K562 (cell line): ENCODE measurements at regions not wholly inside any gene's neighbourhood (a gene's known extent, or its start where the extent isn't known, plus 50 kb on each side); places are given as distances from the start of the nearest gene placed in this dataset.

ENCODE experiments used
- CBFA2T2 ChIP-seq: fragments of 450-650 bp; conservative IDR thresholded peaks from 2 replicates; pipeline ENCODE4 v1.6.1; 2017; ENCODE audit warnings: mild to moderate bottlenecking
- CBX3 ChIP-seq, 2 experiments: IDR thresholded peaks; 1 replicate in 1 of 2; 2 replicates in 1 of 2; pipeline ENCODE4 v1.6.1; 2012; ENCODE audit warnings: inconsistent platforms in 2 of 2, low read length in 2 of 2, borderline replicate concordance in 1 of 2, control low read depth in 1 of 2
- CLOCK ChIP-seq: fragments of 250-450 bp; sonication (Bioruptor Pico); IDR thresholded peaks from 2 replicates; pipeline ENCODE4 v1.4.0; 2020; ENCODE audit warnings: mild to moderate bottlenecking, moderate library complexity, borderline replicate concordance
- CXXC5 ChIP-seq: fragments of 250-450 bp; sonication (Bioruptor Pico); IDR thresholded peaks from 2 replicates; pipeline ENCODE4 v1.8.0; 2022; ENCODE audit warnings: inconsistent platforms, mild to moderate bottlenecking, moderate library complexity
- ETS2 ChIP-seq: IDR thresholded peaks from 2 replicates; pipeline ENCODE4 v1.6.1; 2016; ENCODE audit warnings: borderline replicate concordance, missing genetic modification characterization, mild to moderate bottlenecking, moderate library complexity, missing compliant biosample characterization; ENCODE audit not compliant: poor library complexity, severe bottlenecking
- ETV1 ChIP-seq: fragments of 450-650 bp; conservative IDR thresholded peaks from 2 replicates; pipeline ENCODE4 v1.6.1; 2016; ENCODE audit warnings: missing genetic modification characterization, control low read depth, low read depth, missing compliant biosample characterization
- MYBL2 ChIP-seq, 2 experiments: fragments of 450-650 bp in 1 of 2; sonication (generic) in 1 of 2; formaldehyde crosslinking in 1 of 2; IDR thresholded peaks; 2 replicates each; pipeline versions ENCODE4 v1.6.1 to v1.8.1; 2017 to 2022; ENCODE audit warnings: borderline replicate concordance in 1 of 2, inconsistent platforms in 1 of 2, low read depth in 1 of 2, mild to moderate bottlenecking in 1 of 2, missing genetic modification reagents in 1 of 2, moderate library complexity in 1 of 2
- NFIC ChIP-seq: fragments of 450-650 bp; IDR thresholded peaks from 2 replicates; pipeline ENCODE4 v1.6.1; 2017; ENCODE audit warnings: mild to moderate bottlenecking, inconsistent platforms
- NFIX ChIP-seq: fragments of 250-450 bp; sonication (Bioruptor Pico); IDR thresholded peaks from 2 replicates; pipeline ENCODE4 v1.4.0; 2020; ENCODE audit warnings: low read depth, mild to moderate bottlenecking, moderate library complexity
- PTBP1 ChIP-seq: fragments of 200-400 bp; formaldehyde crosslinking; IDR thresholded peaks from 2 replicates; pipeline ENCODE4 v1.6.1; 2017; ENCODE audit warnings: low read depth, low read length
- TBL1XR1 ChIP-seq, 2 experiments: IDR thresholded peaks; 2 replicates each; pipeline ENCODE4 v1.6.1; 2012; ENCODE audit warnings: improper control_type of control experiment in 2 of 2, low read length in 2 of 2, mild to moderate bottlenecking in 1 of 2
- TCF7L2 ChIP-seq: fragments of 150-350 bp; IDR thresholded peaks from 2 replicates; pipeline ENCODE4 v1.6.1; 2016; ENCODE audit warnings: low read depth, mild to moderate bottlenecking, low read length, moderate library complexity
- TEAD4 ChIP-seq, 2 experiments: sonication (generic) in 1 of 2; formaldehyde crosslinking in 1 of 2; IDR thresholded peaks; 2 replicates each; pipeline versions ENCODE4 v1.6.1 to v1.8.0; 2012 to 2022; ENCODE audit warnings: borderline replicate concordance in 1 of 2, inconsistent platforms in 1 of 2, low read length in 1 of 2, mild to moderate bottlenecking in 1 of 2, missing genetic modification reagents in 1 of 2
- ZNF121 ChIP-seq: sonication (generic); formaldehyde crosslinking; conservative IDR thresholded peaks from 2 replicates; pipeline ENCODE4 v1.8.0; 2022; ENCODE audit warnings: missing genetic modification reagents
- ZNF395 ChIP-seq: fragments of 200-800 bp; sonication (Bioruptor generic); IDR thresholded peaks from 2 replicates; pipeline ENCODE4 v1.6.1; 2017; ENCODE audit warnings: missing genetic modification characterization, missing compliant biosample characterization
- ZNF589 ChIP-seq: fragments of 200-800 bp; sonication (Bioruptor generic); IDR thresholded peaks from 2 replicates; pipeline ENCODE4 v1.6.1; 2016; ENCODE audit warnings: low read depth, missing genetic modification characterization, missing compliant biosample characterization
- ZNF766 ChIP-seq: fragments of 200-800 bp; sonication (Bioruptor generic); conservative IDR thresholded peaks from 2 replicates; pipeline ENCODE4 v1.6.1; 2016; ENCODE audit warnings: missing genetic modification characterization, missing compliant biosample characterization
- TF ChIP-seq, protein P1 (sequence below): fragments of 450-650 bp; IDR thresholded peaks from 2 replicates; pipeline ENCODE4 v1.6.1; 2016; ENCODE audit warnings: low read depth, mild to moderate bottlenecking, moderate library complexity

- 0 out of 2 replicates have a peak, but pooled peaks have one; percentile 19 for TF ChIP-seq ZNF395 (CRISPR knock-in tag)
- TF ChIP-seq CLOCK (CRISPR knock-in tag) = no peak
- TF ChIP-seq, protein P1, sequence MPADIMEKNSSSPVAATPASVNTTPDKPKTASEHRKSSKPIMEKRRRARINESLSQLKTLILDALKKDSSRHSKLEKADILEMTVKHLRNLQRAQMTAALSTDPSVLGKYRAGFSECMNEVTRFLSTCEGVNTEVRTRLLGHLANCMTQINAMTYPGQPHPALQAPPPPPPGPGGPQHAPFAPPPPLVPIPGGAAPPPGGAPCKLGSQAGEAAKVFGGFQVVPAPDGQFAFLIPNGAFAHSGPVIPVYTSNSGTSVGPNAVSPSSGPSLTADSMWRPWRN = no peak
- peak; percentile 63 for TF ChIP-seq CBFA2T2
- TF ChIP-seq ZNF766 (CRISPR knock-in tag) = 0 out of 2 replicates have a peak, but pooled peaks have one; percentile 25
- peak; percentile 42; the same call in 1 of the 2 replicates for TF ChIP-seq MYBL2 (IDR thresholded peaks at IDR 0.05; ENCODE audit: low read depth)
- no peak for TF ChIP-seq MYBL2 (CRISPR knock-in tag; IDR thresholded peaks at IDR 0.05; ENCODE audit: borderline replicate concordance)
- TF ChIP-seq NFIX (CRISPR knock-in tag) = no peak
- peak; percentile 70 for TF ChIP-seq TEAD4 (IDR thresholded peaks at IDR 0.05; ENCODE audit: low read length)
- no peak for TF ChIP-seq TEAD4 (CRISPR knock-in tag; IDR thresholded peaks at IDR 0.05; ENCODE audit: borderline replicate concordance)
- TF ChIP-seq ZNF121 (CRISPR knock-in tag) = peak; percentile 32; the same call in 1 of the 2 replicates
- peak in 1 of 2 experiments; percentile 42; a peak in 1 of 3 replicates for TF ChIP-seq CBX3 (IDR thresholded peaks at IDR 0.05; ENCODE audit: borderline replicate concordance in 1 of 2, low read length in 2 of 2)
- TF ChIP-seq ETS2 (tag) = no peak
- peak; percentile 85 for TF ChIP-seq NFIC
- TF ChIP-seq PTBP1 = no peak
- TF ChIP-seq CXXC5 (CRISPR knock-in tag) = peak; percentile 58
- no peak for TF ChIP-seq TBL1XR1 (IDR thresholded peaks at IDR 0.05; ENCODE audit: low read length in 2 of 2)
- no peak for TF ChIP-seq TCF7L2
- no peak for TF ChIP-seq ZNF589
- 0 out of 2 replicates have a peak, but pooled peaks have one; percentile 12 for TF ChIP-seq ETV1
Measured at GRCh38 chr2:145723872-145724271, 1204.0 kb upstream of the ZEB2 start (continued).
